ENCODE measurements at regions not wholly inside any gene's neighbourhood (a gene's known extent, or its start where the extent isn't known, plus 50 kb on each side); places are given as distances from the start of the nearest gene placed in this dataset.

DNA sequence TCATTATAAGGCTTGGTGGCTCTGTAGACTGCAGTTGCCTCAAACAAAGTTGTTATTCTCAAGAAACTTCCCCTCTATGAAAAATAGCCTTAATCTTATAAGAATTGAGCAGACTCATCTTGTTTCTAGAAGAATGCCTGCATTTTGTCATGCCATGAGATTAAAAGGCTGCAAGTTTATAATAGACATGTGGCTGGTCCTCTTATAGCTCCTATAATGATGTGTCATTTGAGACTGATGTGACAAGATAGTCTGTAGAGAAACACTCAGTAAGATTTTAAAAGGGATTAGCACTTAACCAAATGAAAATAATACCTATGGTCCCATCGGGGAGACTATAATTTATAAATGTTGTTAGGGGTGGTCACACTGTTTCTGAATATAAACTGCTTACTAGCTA lies 312.5 kb downstream of the OXSM start:
- Mint-ChIP-seq H3K27ac (no peak overlapping the region), H3K27me3 (no peaks in the 10 kb centered on the region), H3K9me3 (peaks cover 4% of the 10 kb centered on the region), H3K4me1 (no peaks in the 10 kb centered on the region), H3K36me3 (ENCODE audit: low read depth) (no peaks in the 10 kb centered on the region), H3K4me3 (no peak overlapping the region)
- intact Hi-C loops (cut with micrococcal nuclease), result no loop called here
- no peak for ATAC-seq (ENCODE audit: low read depth)
- POLR2A ChIA-PET, result no interaction called here
- TF ChIP-seq, protein P1, sequence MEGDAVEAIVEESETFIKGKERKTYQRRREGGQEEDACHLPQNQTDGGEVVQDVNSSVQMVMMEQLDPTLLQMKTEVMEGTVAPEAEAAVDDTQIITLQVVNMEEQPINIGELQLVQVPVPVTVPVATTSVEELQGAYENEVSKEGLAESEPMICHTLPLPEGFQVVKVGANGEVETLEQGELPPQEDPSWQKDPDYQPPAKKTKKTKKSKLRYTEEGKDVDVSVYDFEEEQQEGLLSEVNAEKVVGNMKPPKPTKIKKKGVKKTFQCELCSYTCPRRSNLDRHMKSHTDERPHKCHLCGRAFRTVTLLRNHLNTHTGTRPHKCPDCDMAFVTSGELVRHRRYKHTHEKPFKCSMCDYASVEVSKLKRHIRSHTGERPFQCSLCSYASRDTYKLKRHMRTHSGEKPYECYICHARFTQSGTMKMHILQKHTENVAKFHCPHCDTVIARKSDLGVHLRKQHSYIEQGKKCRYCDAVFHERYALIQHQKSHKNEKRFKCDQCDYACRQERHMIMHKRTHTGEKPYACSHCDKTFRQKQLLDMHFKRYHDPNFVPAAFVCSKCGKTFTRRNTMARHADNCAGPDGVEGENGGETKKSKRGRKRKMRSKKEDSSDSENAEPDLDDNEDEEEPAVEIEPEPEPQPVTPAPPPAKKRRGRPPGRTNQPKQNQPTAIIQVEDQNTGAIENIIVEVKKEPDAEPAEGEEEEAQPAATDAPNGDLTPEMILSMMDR (IDR thresholded peaks at IDR 0.05), result no peak
- CTCF ChIA-PET, result no interaction called here
- DNase-seq, result no peak

DNA sequence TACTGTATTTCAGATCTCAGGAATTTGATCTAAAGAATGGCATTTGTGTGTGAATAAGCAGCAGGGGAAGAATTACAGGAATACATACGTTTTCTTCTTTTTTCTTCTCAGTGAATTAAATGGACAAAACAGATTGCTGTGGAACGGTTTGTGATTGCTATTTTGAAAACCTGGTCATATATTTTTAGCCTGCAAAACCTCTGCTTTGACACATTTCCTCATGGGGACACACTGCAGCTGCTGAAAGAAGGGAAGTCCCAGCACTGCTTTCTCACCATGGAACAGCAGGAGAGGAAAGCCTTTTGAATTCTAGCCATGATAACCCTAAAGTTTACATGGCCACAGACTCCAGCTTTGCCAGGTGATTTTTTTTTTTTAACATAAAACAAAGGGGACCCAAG lies 315.0 kb downstream of the OXSM start:
- POLR2A ChIA-PET, result no interaction called here
- no peaks in the 10 kb centered on the region for H3K4me1 Mint-ChIP-seq
- no peak overlapping the region for H3K27ac Mint-ChIP-seq
- no peaks in the 10 kb centered on the region for H3K27me3 Mint-ChIP-seq
- H3K4me3 Mint-ChIP-seq, result no peak overlapping the region
- CTCF ChIA-PET, result no interaction called here
- TF ChIP-seq, protein P1 (IDR thresholded peaks at IDR 0.05), result no peak
- intact Hi-C loops (cut with micrococcal nuclease), result no loop called here
- no peaks in the 10 kb centered on the region for H3K36me3 Mint-ChIP-seq (ENCODE audit: low read depth)
- ATAC-seq (ENCODE audit: low read depth) (no peak), DNase-seq (no peak)
- no peaks in the 10 kb centered on the region for H3K9me3 Mint-ChIP-seq

DNA sequence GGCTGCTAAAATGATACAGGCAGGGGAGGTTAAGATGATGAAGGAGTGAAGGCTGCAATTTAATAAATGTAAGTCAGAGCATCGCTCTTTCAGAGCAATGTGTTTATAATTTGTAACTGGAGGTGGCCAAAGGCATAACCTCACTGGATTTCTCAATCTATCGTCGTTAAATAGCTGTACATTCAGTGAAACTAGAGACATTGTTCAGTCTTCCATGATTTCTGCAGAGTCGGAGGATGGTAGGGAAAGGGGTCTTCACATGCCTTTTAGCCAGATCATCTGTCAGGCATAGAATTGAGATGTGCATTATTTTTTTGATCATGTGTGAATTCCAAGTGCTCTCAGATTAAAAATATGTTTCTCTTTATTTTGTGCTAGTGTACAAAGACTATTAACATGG lies 315.4 kb downstream of the OXSM start:
- no peak for ATAC-seq (ENCODE audit: low read depth)
- no peak overlapping the region for H3K4me3 Mint-ChIP-seq
- no peaks in the 10 kb centered on the region for H3K36me3 Mint-ChIP-seq (ENCODE audit: low read depth)
- TF ChIP-seq, protein P1 (IDR thresholded peaks at IDR 0.05), result no peak
- DNase-seq, result no peak
- intact Hi-C loops (cut with micrococcal nuclease), result no loop called here
- no peak overlapping the region for H3K27ac Mint-ChIP-seq
- CTCF ChIA-PET, result no interaction called here
- POLR2A ChIA-PET, result no interaction called here
- no peaks in the 10 kb centered on the region for H3K27me3 Mint-ChIP-seq
- H3K4me1 Mint-ChIP-seq, result no peaks in the 10 kb centered on the region
- no peaks in the 10 kb centered on the region for H3K9me3 Mint-ChIP-seq

DNA sequence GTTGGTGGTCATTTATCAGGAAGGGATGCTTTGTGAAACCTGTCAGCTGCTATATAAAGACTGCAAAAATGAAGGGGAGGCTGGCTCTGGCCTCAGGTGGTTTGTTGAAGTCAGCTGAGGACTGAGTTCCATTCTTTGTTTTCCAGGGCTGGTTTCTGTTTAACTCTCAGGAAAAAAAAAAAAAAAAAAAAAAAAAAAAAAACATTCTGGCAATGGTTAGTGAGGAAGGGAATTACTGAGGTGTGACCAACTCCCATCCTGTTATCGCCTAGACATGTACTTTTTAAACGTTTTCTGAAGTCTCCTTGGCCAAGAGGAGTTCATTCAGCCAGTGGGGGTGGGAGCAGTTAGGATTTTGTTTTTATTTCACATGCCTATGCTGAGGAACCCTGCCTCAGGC lies 316.3 kb downstream of the OXSM start:
- ATAC-seq (ENCODE audit: low read depth), result no peak
- TF ChIP-seq, protein P1 (IDR thresholded peaks at IDR 0.05), result no peak
- Mint-ChIP-seq H3K9me3 (no peaks in the 10 kb centered on the region), H3K36me3 (ENCODE audit: low read depth) (no peaks in the 10 kb centered on the region), H3K4me3 (no peak overlapping the region), H3K27me3 (no peaks in the 10 kb centered on the region), H3K4me1 (no peaks in the 10 kb centered on the region), H3K27ac (no peak overlapping the region)
- POLR2A ChIA-PET, result no interaction called here
- intact Hi-C loops (cut with micrococcal nuclease), result no loop called here
- no peak for DNase-seq
- CTCF ChIA-PET, result no interaction called here

DNA sequence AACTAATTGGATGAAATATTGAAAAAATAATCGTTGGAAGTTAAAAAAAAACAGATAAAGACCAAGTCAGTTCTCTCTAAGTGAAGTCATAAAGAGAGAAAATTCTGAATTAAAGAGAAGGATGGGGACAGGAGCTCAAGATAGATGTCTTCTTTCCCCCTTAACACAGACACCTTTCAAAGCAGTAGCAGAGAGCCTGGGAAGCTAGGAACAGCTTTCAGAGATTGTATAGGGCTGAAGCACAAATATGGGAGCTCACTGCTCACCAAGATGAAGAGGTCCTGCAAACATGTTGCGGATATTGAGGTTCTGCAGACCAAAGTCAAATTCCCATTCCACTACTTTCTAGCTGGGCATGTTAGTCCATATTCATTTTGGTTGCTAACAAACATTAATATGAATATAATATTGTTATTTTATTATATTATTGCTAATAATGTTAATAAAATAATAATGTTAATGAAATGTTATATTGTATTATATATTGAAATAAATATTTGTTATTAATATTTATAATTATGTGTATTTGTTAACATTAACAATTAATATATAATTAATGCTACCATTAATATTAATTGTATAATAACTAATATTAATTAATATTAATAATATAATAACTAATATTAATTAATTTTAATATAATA lies 319.1 kb downstream of the OXSM start:
- no peak for DNase-seq
- no peaks in the 10 kb centered on the region for H3K4me1 Mint-ChIP-seq
- no peak overlapping the region for H3K4me3 Mint-ChIP-seq
- no peaks in the 10 kb centered on the region for H3K36me3 Mint-ChIP-seq (ENCODE audit: low read depth)
- no peak for ATAC-seq (ENCODE audit: low read depth)
- no peak overlapping the region for H3K27ac Mint-ChIP-seq
- no peaks in the 10 kb centered on the region for H3K27me3 Mint-ChIP-seq
- ChIA-PET POLR2A (no interaction called here), CTCF (no interaction called here)
- H3K9me3 Mint-ChIP-seq, result no peaks in the 10 kb centered on the region
- TF ChIP-seq, protein P1 (IDR thresholded peaks at IDR 0.05), result no peak
- intact Hi-C loops (cut with micrococcal nuclease), result no loop called here

Measured in activated B cell treated with CpG ODN at 0.5 μM for 24 hours (primary cell).